HCT116 (cell line): ENCODE measurements at regions not wholly inside any gene's neighbourhood (a gene's known extent, or its start where the extent isn't known, plus 50 kb on each side); places are given as distances from the start of the nearest gene placed in this dataset.

Source experiments
- ATAC-seq: fragments of 200-7000 bp; cut with Tn5 transposase; 2 replicates; pipeline ENCODE4 v1.9.1; 2020; ENCODE audit warnings: mild to moderate bottlenecking, moderate library complexity
- BruUV-seq: library from RNA; stranded (reverse); fragments of 400-500 nt; replicated peaks from 2 replicates; lab custom pipeline; 2021; lab: Mats Ljungman, UMichigan
- CTCF ChIA-PET: fragments of 300-600 bp; sonication (Branson Sonifier 250); formaldehyde crosslinking; loops from one replicate; lab custom pipeline; 2021; ENCODE audit warnings: antibody characterized with exemption; lab: Charles Lee
- POLR2A ChIA-PET: fragments of 300-600, 350-600 bp; sonication (Branson Sonifier 250); formaldehyde crosslinking; loops from one replicate; lab custom pipeline; 2021; ENCODE audit warnings: antibody characterized with exemption; lab: Charles Lee
- RAD21 ChIA-PET, 2 experiments: fragments of 300-600 bp; sonication (Branson Sonifier 250); formaldehyde crosslinking; loops; one replicate each; lab custom pipeline; 2023; ENCODE audit warnings: low total read pairs in 2 of 2; ENCODE audit not compliant: uncharacterized antibody in 2 of 2, unreplicated experiment in 2 of 2, low non-redundant PET in 1 of 2; lab: Charles Lee
- DNase-seq: peaks from one replicate; pipeline ENCODE4 v3.0.0-alpha.2; 2010; ENCODE audit warnings: low read depth, low spot score
- H2AFZ ChIP-seq: fragments of 200-600 bp; shearing (Covaris generic), sonication (generic); 2 replicates; pipeline ENCODE4 v1.6.1; 2017; ENCODE audit warnings: low read depth, mixed run types, mixed read lengths, antibody characterized with exemption, low read length; ENCODE audit not compliant: poor library complexity, severe bottlenecking
- H3K27ac ChIP-seq: 2 replicates; pipeline ENCODE4 v1.5.1; 2012; ENCODE audit warnings: low read depth, low read length
- H3K27me3 ChIP-seq: fragments of 200-600 bp; sonication (generic); 2 replicates; pipeline ENCODE4 v1.6.1; 2016; ENCODE audit warnings: mixed run types, low read length, mixed read lengths; ENCODE audit not compliant: insufficient read depth
- H3K36me3 ChIP-seq, 2 experiments: fragments of 200-500 bp in 1 of 2; fragments of 200-600 bp in 1 of 2; sonication (Bioruptor generic) in 1 of 2; sonication (generic) in 1 of 2; 2 replicates each; pipeline versions ENCODE4 v1.5.1 to v1.6.1; 2014 to 2016; ENCODE audit warnings: low read length in 2 of 2, inconsistent platforms in 1 of 2, mixed read lengths in 1 of 2, mixed run types in 1 of 2; ENCODE audit not compliant: insufficient read depth in 2 of 2, control insufficient read depth in 1 of 2
- H3K4me1 ChIP-seq, 2 experiments: fragments of 200-600 bp in 1 of 2; sonication (generic) in 1 of 2; 2 replicates each; pipeline versions ENCODE4 v1.5.1 to v1.6.1; 2012 to 2017; ENCODE audit warnings: low read length in 2 of 2, inconsistent platforms in 1 of 2, mild to moderate bottlenecking in 1 of 2, mixed read lengths in 1 of 2, mixed run types in 1 of 2, moderate library complexity in 1 of 2; ENCODE audit not compliant: insufficient read depth in 2 of 2, control insufficient read depth in 1 of 2
- H3K4me2 ChIP-seq: fragments of 200-600 bp; sonication (generic); 2 replicates; pipeline ENCODE4 v1.6.1; 2017; ENCODE audit warnings: mixed run types, low read length, mixed read lengths
- H3K4me3 ChIP-seq, 2 experiments: fragments of 200-600 bp in 1 of 2; sonication (generic) in 1 of 2; replicated peaks in 1 of 2; 2 replicates each; pipeline ENCODE4 v1.5.1; 2011 to 2016; ENCODE audit warnings: low read length in 2 of 2, control low read depth in 1 of 2, low read depth in 1 of 2, mild to moderate bottlenecking in 1 of 2, mixed read lengths in 1 of 2, mixed run types in 1 of 2
- H3K79me2 ChIP-seq: fragments of 200-600 bp; sonication (generic); 2 replicates; pipeline ENCODE4 v1.6.1; 2017; ENCODE audit warnings: mild to moderate bottlenecking, mixed run types, low read length, moderate library complexity, mixed read lengths; ENCODE audit not compliant: insufficient read depth
- H3K9ac ChIP-seq: fragments of 200-600 bp; sonication (generic); 2 replicates; pipeline ENCODE4 v1.6.1; 2016; ENCODE audit warnings: low read length, mixed read lengths
- H3K9me2 ChIP-seq: fragments of 200-600 bp; sonication (generic), shearing (Covaris generic); 2 replicates; pipeline ENCODE4 v1.6.1; 2017; ENCODE audit warnings: mixed run types, mild to moderate bottlenecking, moderate library complexity; ENCODE audit not compliant: insufficient read depth
- H3K9me3 ChIP-seq, 2 experiments: fragments of 200-500 bp in 1 of 2; fragments of 200-600 bp in 1 of 2; sonication (Bioruptor generic) in 1 of 2; sonication (generic) in 1 of 2; 2 replicates each; pipeline ENCODE4 v1.6.1; 2014 to 2017; ENCODE audit warnings: low read length in 2 of 2, mixed read lengths in 2 of 2, inconsistent platforms in 1 of 2, low read depth in 1 of 2, mild to moderate bottlenecking in 1 of 2, mixed run types in 1 of 2, moderate library complexity in 1 of 2; ENCODE audit not compliant: control insufficient read depth in 1 of 2, insufficient read depth in 1 of 2
- H4K20me1 ChIP-seq: fragments of 200-600 bp; sonication (generic), shearing (Covaris generic); 2 replicates; pipeline ENCODE4 v1.6.1; 2017; ENCODE audit warnings: mixed run types, mild to moderate bottlenecking, moderate library complexity; ENCODE audit not compliant: insufficient read depth
- EZH2 ChIP-seq: fragments of 200-600 bp; sonication (generic); IDR thresholded peaks from 2 replicates; pipeline ENCODE4 v1.6.1; 2017; ENCODE audit warnings: antibody characterized with exemption, mixed run types
- EZH2phosphoT487 ChIP-seq: fragments of 200-600 bp; IDR thresholded peaks from 2 replicates; pipeline ENCODE4 v1.6.1; 2018; ENCODE audit warnings: antibody characterized with exemption, borderline replicate concordance
- SP1 ChIP-seq: IDR thresholded peaks from 2 replicates; pipeline ENCODE4 v1.6.1; 2012; ENCODE audit warnings: low read depth
- YY1 ChIP-seq: IDR thresholded peaks from 2 replicates; pipeline ENCODE4 v1.6.1; 2011; ENCODE audit warnings: low read length, low read depth, moderate library complexity, mild to moderate bottlenecking; ENCODE audit not compliant: insufficient replicate concordance; ENCODE audit errors: extremely low read depth
- ZFX ChIP-seq: fragments of 450-650 bp; IDR thresholded peaks from 2 replicates; pipeline ENCODE4 v1.6.1; 2017
- intact Hi-C: fragments of 100-400 bp; cut with micrococcal nuclease; formaldehyde crosslinking; loops from 2 replicates; pipeline ENCODE4 v1.10.0; 2022
- TF ChIP-seq, protein P1 (sequence below): IDR thresholded peaks from 2 replicates; pipeline ENCODE4 v1.6.1; 2011; ENCODE audit warnings: mild to moderate bottlenecking, low read length, moderate library complexity; ENCODE audit not compliant: insufficient replicate concordance; ENCODE audit errors: extremely low read depth
- TF ChIP-seq, protein P2 (sequence below): IDR thresholded peaks from 2 replicates; pipeline ENCODE4 v1.6.1; 2012

DNA sequence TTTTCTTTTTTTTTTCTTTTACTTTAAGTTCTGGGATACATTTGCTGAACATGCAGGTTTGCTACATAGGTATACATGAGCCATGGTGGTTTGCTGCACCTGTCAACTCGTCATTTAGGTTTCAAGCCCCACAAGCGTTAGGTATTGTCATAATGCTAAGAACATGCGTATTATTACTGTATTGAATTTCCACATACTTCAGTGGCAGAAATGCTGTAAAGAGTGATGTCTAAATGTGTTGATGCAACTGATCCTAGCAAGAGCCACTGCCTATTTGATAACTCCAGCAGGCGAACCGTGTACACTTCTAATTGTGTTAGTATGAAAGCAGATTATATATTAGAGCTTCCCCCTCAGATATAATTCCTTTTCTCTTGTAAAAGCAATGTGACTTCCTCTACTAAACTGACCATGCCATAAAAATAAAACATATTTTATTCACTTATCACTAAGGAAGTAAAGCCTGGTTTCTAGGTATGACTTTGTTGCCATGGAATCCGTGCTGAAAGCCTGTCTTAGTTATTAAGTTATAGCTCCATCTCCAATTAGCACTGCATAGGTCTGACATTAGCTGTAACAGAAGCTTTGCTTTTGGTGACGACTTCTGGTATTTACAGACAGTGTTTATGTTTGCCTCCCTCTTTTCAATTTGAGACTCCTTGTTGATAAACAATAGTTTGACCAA is 280.0 kb downstream of the GALR1 start:
- no peaks in the 10 kb centered on the region for H3K27me3 ChIP-seq
- no peak overlapping the region for H3K4me3 ChIP-seq
- no peaks in the 10 kb centered on the region for H3K9me2 ChIP-seq
- intact Hi-C loops: no loop called here
- no peak overlapping the region for H2AFZ ChIP-seq
- no TSS peak for BruUV-seq
- ChIA-PET RAD21 (no interaction called here), CTCF (no interaction called here), POLR2A (no interaction called here)
- H4K20me1 ChIP-seq: no peaks in the 10 kb centered on the region
- peaks cover 12% of the 10 kb centered on the region in 2 experiments; a peak in 2 of 4 replicates for H3K9me3 ChIP-seq
- no peak for DNase-seq
- H3K9ac ChIP-seq: no peak overlapping the region
- TF ChIP-seq, protein P1, sequence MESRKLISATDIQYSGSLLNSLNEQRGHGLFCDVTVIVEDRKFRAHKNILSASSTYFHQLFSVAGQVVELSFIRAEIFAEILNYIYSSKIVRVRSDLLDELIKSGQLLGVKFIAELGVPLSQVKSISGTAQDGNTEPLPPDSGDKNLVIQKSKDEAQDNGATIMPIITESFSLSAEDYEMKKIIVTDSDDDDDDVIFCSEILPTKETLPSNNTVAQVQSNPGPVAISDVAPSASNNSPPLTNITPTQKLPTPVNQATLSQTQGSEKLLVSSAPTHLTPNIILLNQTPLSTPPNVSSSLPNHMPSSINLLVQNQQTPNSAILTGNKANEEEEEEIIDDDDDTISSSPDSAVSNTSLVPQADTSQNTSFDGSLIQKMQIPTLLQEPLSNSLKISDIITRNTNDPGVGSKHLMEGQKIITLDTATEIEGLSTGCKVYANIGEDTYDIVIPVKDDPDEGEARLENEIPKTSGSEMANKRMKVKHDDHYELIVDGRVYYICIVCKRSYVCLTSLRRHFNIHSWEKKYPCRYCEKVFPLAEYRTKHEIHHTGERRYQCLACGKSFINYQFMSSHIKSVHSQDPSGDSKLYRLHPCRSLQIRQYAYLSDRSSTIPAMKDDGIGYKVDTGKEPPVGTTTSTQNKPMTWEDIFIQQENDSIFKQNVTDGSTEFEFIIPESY: no peak
- TF ChIP-seq EZH2 (no peak), ZFX (no peak), SP1 (no peak), YY1 (no peak), EZH2phosphoT487 (no peak)
- TF ChIP-seq, protein P2, sequence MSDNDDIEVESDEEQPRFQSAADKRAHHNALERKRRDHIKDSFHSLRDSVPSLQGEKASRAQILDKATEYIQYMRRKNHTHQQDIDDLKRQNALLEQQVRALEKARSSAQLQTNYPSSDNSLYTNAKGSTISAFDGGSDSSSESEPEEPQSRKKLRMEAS: no peak
- no peaks in the 10 kb centered on the region for H3K4me1 ChIP-seq
- no peak overlapping the region for H3K4me2 ChIP-seq
- H3K36me3 ChIP-seq: no peaks in the 10 kb centered on the region
- H3K79me2 ChIP-seq: no peaks in the 10 kb centered on the region
- no peak overlapping the region for H3K27ac ChIP-seq
- no peak for ATAC-seq
